ENCODE measurements at regions not wholly inside any gene's neighbourhood (a gene's known extent, or its start where the extent isn't known, plus 50 kb on each side); places are given as distances from the start of the nearest gene placed in this dataset.
A peak's percentile ranks its signal among the peaks of the same experiment; 100 is the strongest.

DNA sequence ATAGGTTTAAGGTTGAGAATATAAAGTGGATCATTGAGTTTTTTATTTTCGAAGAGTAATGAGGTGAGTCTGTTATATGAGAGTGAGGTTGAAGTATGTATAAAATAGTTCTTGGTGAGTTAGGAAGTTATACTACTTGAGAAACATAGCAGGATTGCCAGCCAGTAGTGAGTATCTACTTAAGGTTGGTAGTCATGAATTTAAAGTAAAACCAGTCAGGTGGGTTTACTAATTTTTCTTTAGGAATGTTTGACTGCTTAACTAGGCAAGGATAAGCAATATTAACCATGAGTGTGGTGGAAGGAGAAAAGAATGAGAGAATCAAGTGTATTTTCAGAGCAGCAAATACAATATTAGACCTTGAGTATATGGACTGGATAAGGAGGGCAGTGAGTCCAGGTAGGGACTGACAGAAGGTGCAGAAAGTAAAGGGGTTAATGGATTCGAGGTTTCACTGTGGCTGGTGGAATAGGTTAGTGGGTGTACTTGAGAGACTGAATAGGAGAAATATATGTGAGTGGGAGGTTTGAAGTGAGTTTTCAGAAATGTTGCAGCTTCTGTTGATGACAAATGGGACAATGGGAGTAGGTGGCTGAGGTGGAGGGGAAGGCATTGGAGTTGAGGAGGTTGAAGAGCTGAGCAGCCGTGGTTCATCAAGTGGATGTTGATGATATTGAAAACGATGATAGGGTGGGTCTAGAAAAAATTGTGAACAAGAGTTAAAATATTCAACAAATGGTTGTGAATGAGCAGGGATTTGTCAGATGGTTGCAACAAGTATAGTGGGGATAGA lies 232.5 kb upstream of the ASCC3 start:
- no peaks in the 10 kb centered on the region for H3K27me3 Mint-ChIP-seq (ENCODE audit: low read depth)
- DNase-seq (ENCODE audit: low spot score) (no peak), ATAC-seq (no peak)
- no peak overlapping the region for H3K27ac Mint-ChIP-seq
- no peak overlapping the region for H3K4me3 Mint-ChIP-seq
- H3K4me1 Mint-ChIP-seq: peaks cover 19% of the 10 kb centered on the region
- no peaks in the 10 kb centered on the region for H3K36me3 Mint-ChIP-seq
- CTCF ChIA-PET: interaction anchor here (0.8 kb wide), 1 partner anchor 113 kb away, joined by 5 read pairs; no protein-coding TSS in a partner anchor
- no peak for TF ChIP-seq EMX1 (CRISPR knock-in tag; IDR thresholded peaks at IDR 0.05)
- no peak for TF ChIP-seq TP53 (CRISPR knock-in tag; IDR thresholded peaks at IDR 0.05)
- no peak for TF ChIP-seq ZNF263 (CRISPR knock-in tag; IDR thresholded peaks at IDR 0.05; ENCODE audit: low read depth)
- TF ChIP-seq, protein P1, sequence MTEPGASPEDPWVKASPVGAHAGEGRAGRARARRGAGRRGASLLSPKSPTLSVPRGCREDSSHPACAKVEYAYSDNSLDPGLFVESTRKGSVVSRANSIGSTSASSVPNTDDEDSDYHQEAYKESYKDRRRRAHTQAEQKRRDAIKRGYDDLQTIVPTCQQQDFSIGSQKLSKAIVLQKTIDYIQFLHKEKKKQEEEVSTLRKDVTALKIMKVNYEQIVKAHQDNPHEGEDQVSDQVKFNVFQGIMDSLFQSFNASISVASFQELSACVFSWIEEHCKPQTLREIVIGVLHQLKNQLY (CRISPR knock-in tag; IDR thresholded peaks at IDR 0.05): no peak
- TF ChIP-seq CREM (CRISPR knock-in tag; IDR thresholded peaks at IDR 0.05): no peak
- TF ChIP-seq ZNF671 (CRISPR knock-in tag; IDR thresholded peaks at IDR 0.05): no peak
- no peak for TF ChIP-seq ZNF281 (CRISPR knock-in tag; IDR thresholded peaks at IDR 0.05)
- no peak for TF ChIP-seq RORB (CRISPR knock-in tag; IDR thresholded peaks at IDR 0.05)
- TF ChIP-seq NFATC4 (CRISPR knock-in tag; IDR thresholded peaks at IDR 0.05): no peak
- TF ChIP-seq SOX15 (CRISPR knock-in tag; IDR thresholded peaks at IDR 0.05): no peak
- TF ChIP-seq MYBL2 (CRISPR knock-in tag; IDR thresholded peaks at IDR 0.05): no peak
- no peak for TF ChIP-seq PRRX2 (CRISPR knock-in tag; IDR thresholded peaks at IDR 0.05)
- TF ChIP-seq ZNF138 (CRISPR knock-in tag; conservative IDR thresholded peaks at IDR 0.05): no peak
- no peaks in the 10 kb centered on the region for H3K9me3 Mint-ChIP-seq
- POLR2A ChIA-PET: no interaction called here

DNA sequence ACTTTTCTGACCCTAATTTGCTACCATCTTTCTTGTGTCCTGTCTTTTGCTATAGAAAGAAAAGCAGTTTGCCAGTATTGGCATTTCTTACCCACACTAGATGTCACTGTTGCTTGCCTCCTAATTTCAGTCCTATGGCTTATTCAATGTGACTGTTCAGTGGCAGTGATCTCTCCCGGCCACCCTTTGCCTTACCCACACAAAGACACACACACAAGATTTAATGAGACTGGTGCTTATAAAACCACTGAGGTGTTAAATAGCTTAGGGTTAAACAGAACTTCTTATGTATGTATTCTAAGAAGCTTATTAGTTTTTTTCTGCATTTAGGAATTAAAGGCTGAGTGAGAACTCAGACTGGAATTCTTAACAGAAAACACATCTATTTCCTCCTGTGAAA lies 233.6 kb upstream of the ASCC3 start:
- ATAC-seq: peak; percentile 47
- Mint-ChIP-seq H3K27ac (no peak overlapping the region), H3K36me3 (no peaks in the 10 kb centered on the region), H3K9me3 (no peaks in the 10 kb centered on the region), H3K4me3 (no peak overlapping the region), H3K27me3 (ENCODE audit: low read depth) (no peaks in the 10 kb centered on the region), H3K4me1 (peaks cover 22% of the 10 kb centered on the region)
- no peak for TF ChIP-seq NFE2L1 (CRISPR knock-in tag; IDR thresholded peaks at IDR 0.05)
- no peak for TF ChIP-seq SMAD3 (CRISPR knock-in tag; IDR thresholded peaks at IDR 0.05; ENCODE audit: borderline replicate concordance)
- TF ChIP-seq, protein P2, sequence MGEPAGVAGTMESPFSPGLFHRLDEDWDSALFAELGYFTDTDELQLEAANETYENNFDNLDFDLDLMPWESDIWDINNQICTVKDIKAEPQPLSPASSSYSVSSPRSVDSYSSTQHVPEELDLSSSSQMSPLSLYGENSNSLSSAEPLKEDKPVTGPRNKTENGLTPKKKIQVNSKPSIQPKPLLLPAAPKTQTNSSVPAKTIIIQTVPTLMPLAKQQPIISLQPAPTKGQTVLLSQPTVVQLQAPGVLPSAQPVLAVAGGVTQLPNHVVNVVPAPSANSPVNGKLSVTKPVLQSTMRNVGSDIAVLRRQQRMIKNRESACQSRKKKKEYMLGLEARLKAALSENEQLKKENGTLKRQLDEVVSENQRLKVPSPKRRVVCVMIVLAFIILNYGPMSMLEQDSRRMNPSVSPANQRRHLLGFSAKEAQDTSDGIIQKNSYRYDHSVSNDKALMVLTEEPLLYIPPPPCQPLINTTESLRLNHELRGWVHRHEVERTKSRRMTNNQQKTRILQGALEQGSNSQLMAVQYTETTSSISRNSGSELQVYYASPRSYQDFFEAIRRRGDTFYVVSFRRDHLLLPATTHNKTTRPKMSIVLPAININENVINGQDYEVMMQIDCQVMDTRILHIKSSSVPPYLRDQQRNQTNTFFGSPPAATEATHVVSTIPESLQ (CRISPR knock-in tag; IDR thresholded peaks at IDR 0.05): no peak
- no peak for TF ChIP-seq CBFB (CRISPR knock-in tag; IDR thresholded peaks at IDR 0.05; ENCODE audit: low read depth)
- TF ChIP-seq, protein P3, sequence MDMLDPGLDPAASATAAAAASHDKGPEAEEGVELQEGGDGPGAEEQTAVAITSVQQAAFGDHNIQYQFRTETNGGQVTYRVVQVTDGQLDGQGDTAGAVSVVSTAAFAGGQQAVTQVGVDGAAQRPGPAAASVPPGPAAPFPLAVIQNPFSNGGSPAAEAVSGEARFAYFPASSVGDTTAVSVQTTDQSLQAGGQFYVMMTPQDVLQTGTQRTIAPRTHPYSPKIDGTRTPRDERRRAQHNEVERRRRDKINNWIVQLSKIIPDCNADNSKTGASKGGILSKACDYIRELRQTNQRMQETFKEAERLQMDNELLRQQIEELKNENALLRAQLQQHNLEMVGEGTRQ (CRISPR knock-in tag; IDR thresholded peaks at IDR 0.05): no peak
- no peak for TF ChIP-seq ETV6 (CRISPR knock-in tag; IDR thresholded peaks at IDR 0.05)
- no peak for TF ChIP-seq CREM (CRISPR knock-in tag; IDR thresholded peaks at IDR 0.05)
- TF ChIP-seq NFYB (CRISPR knock-in tag; conservative IDR thresholded peaks at IDR 0.05; ENCODE audit: low read depth): no peak
- no peak for TF ChIP-seq ZNF671 (CRISPR knock-in tag; IDR thresholded peaks at IDR 0.05)
- no peak for TF ChIP-seq E2F5 (CRISPR knock-in tag; IDR thresholded peaks at IDR 0.05)
- TF ChIP-seq ZMAT4 (CRISPR knock-in tag; IDR thresholded peaks at IDR 0.05): no peak
- TF ChIP-seq ZNF423 (CRISPR knock-in tag; IDR thresholded peaks at IDR 0.05): no peak
- ChIA-PET POLR2A (no interaction called here), CTCF (interaction anchor here (0.8 kb wide), 1 partner anchor 112 kb away, joined by 5 read pairs; no protein-coding TSS in a partner anchor)
- no peak for DNase-seq (ENCODE audit: low spot score)

Data from WTC11 (cell line).